ENCODE measurements at regions not wholly inside any gene's neighbourhood (a gene's known extent, or its start where the extent isn't known, plus 50 kb on each side); places are given as distances from the start of the nearest gene placed in this dataset.

- no peak overlapping the region for H3K4me3 ChIP-seq
- H3K9me3 ChIP-seq = no peaks in the 10 kb centered on the region
- H3K36me3 ChIP-seq (ENCODE audit: low read depth, missing control alignments) = no peaks in the 10 kb centered on the region
- H3K27ac ChIP-seq = no peak overlapping the region
- TF ChIP-seq POLR2A (IDR thresholded peaks at IDR 0.05) (no peak), CTCF (IDR thresholded peaks at IDR 0.05) (no peak)
- 53 to 65% methylated on average over 5 of the region's 5 CpGs for WGBS, 2 donors
- H3K4me1 ChIP-seq = no peaks in the 10 kb centered on the region
- H3K27me3 ChIP-seq = no peaks in the 10 kb centered on the region
- intact Hi-C loops (cut with DNase I; ENCODE audit: low total_unique reads) = no loop called here
- no peak for DNase-seq
Measured at GRCh38 chr5:121251954-121252353, 599.7 kb upstream of the FTMT start.

- no peaks in the 10 kb centered on the region for H3K36me3 ChIP-seq (ENCODE audit: low read depth, missing control alignments)
- H3K27me3 ChIP-seq = no peaks in the 10 kb centered on the region
- H3K4me1 ChIP-seq = no peaks in the 10 kb centered on the region
- no peak overlapping the region for H3K4me3 ChIP-seq
- no peak overlapping the region for H3K27ac ChIP-seq
- no peak for TF ChIP-seq CTCF (IDR thresholded peaks at IDR 0.05)
- DNase-seq = no peak
- intact Hi-C loops (cut with DNase I; ENCODE audit: low total_unique reads) = no loop called here
- no peaks in the 10 kb centered on the region for H3K9me3 ChIP-seq
Measured at GRCh38 chr5:121257621-121258020, 594.1 kb upstream of the FTMT start.

GRCh38 chr5:121263456-121263855 lies 588.2 kb upstream of the FTMT start:
- WGBS, 2 donors = 93 to 100% methylated on average over 3 of the region's 3 CpGs
- Histone ChIP-seq H3K36me3 (ENCODE audit: low read depth, missing control alignments) (no peaks in the 10 kb centered on the region), H3K27me3 (no peaks in the 10 kb centered on the region), H3K27ac (no peak overlapping the region), H3K4me1 (no peaks in the 10 kb centered on the region), H3K4me3 (no peak overlapping the region), H3K9me3 (no peaks in the 10 kb centered on the region)
- intact Hi-C loops (cut with DNase I; ENCODE audit: low total_unique reads) = no loop called here
- no peak for TF ChIP-seq CTCF (IDR thresholded peaks at IDR 0.05)
- DNase-seq = no peak

- Histone ChIP-seq H3K27ac (no peak overlapping the region), H3K9me3 (no peaks in the 10 kb centered on the region), H3K4me1 (no peaks in the 10 kb centered on the region), H3K36me3 (ENCODE audit: low read depth, missing control alignments) (no peaks in the 10 kb centered on the region), H3K4me3 (no peak overlapping the region), H3K27me3 (no peaks in the 10 kb centered on the region)
- TF ChIP-seq CTCF (IDR thresholded peaks at IDR 0.05) = no peak
- intact Hi-C loops (cut with DNase I; ENCODE audit: low total_unique reads) = no loop called here
- 73 to 84% methylated on average over 3 of the region's 3 CpGs for WGBS, 2 donors
- no peak for DNase-seq
Measured at GRCh38 chr5:121264605-121265004, 587.1 kb upstream of the FTMT start.

GRCh38 chr5:121271546-121271945 lies 580.1 kb upstream of the FTMT start:
- WGBS, 2 donors = 77 to 92% methylated on average over 2 of the region's 2 CpGs
- Histone ChIP-seq H3K36me3 (ENCODE audit: low read depth, missing control alignments) (no peaks in the 10 kb centered on the region), H3K4me3 (no peak overlapping the region), H3K4me1 (no peaks in the 10 kb centered on the region), H3K27ac (no peak overlapping the region), H3K27me3 (no peaks in the 10 kb centered on the region), H3K9me3 (no peaks in the 10 kb centered on the region)
- no peak for TF ChIP-seq CTCF (IDR thresholded peaks at IDR 0.05)
- no peak for TF ChIP-seq POLR2A (IDR thresholded peaks at IDR 0.05)
- intact Hi-C loops (cut with DNase I; ENCODE audit: low total_unique reads) = no loop called here
- no peak for DNase-seq

All from testis (tissue), 2 donors.